ENCODE measurements at regions not wholly inside any gene's neighbourhood (a gene's known extent, or its start where the extent isn't known, plus 50 kb on each side); places are given as distances from the start of the nearest gene placed in this dataset.

DNA sequence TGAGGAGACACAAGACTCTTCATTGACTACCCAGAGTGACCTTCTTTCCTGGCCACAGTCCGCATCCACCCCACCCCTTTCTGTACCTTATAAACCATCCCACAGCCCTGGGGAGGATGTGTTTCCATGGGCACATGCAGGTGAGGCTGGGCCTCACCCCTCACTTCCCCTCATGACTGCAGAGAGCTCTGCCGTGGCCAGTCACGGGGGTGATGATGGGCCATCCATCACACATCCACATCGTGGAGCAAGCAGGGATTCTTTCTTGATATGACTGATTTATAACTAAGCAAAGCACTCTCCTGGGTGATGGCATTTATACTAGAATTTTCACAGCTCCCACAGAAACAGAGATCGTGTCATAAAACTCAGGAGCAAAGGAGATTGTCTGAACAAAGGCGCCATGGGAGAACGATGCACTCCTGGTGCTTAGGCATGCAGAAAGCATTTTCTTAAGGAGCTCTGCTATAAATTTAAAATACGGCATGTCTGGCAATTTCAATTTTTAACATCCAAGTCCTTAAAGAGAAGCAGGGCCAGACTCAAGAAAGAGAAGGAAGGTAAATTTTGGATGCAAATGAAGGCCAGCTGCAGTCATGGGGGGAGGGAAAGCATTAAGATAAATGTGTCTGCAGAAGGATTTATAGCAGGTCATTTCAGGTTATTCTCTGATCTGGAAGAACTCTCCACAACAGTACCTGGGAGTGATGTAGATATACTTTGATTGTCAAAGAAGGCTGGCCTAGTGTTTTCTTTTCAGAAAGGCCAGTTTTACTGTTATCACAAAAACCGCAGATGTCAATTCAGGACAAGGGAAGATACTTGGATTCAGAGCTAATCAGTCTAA is 777.0 kb downstream of the C6orf118 start:
- TF ChIP-seq, protein P1, sequence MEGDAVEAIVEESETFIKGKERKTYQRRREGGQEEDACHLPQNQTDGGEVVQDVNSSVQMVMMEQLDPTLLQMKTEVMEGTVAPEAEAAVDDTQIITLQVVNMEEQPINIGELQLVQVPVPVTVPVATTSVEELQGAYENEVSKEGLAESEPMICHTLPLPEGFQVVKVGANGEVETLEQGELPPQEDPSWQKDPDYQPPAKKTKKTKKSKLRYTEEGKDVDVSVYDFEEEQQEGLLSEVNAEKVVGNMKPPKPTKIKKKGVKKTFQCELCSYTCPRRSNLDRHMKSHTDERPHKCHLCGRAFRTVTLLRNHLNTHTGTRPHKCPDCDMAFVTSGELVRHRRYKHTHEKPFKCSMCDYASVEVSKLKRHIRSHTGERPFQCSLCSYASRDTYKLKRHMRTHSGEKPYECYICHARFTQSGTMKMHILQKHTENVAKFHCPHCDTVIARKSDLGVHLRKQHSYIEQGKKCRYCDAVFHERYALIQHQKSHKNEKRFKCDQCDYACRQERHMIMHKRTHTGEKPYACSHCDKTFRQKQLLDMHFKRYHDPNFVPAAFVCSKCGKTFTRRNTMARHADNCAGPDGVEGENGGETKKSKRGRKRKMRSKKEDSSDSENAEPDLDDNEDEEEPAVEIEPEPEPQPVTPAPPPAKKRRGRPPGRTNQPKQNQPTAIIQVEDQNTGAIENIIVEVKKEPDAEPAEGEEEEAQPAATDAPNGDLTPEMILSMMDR (IDR thresholded peaks at IDR 0.05; ENCODE audit: low read depth, low read length, poor library complexity, severe bottlenecking): no peak
- TF ChIP-seq EZH2phosphoT487 (IDR thresholded peaks at IDR 0.05; ENCODE audit: borderline replicate concordance, low read length): no peak
